CD4-positive, alpha-beta T cell treated with Interleukin-10 for 1 hour (primary cell): ENCODE measurements at regions not wholly inside any gene's neighbourhood (a gene's known extent, or its start where the extent isn't known, plus 50 kb on each side); places are given as distances from the start of the nearest gene placed in this dataset.

Experiments used
- DNase-seq: peaks from one replicate; pipeline ENCODE4 v3.0.0-alpha.2; 2020

- no peak for DNase-seq
These were observed 291.1 kb downstream of the USP25 start for GRCh38 chr21:16020878-16021277.

DNA sequence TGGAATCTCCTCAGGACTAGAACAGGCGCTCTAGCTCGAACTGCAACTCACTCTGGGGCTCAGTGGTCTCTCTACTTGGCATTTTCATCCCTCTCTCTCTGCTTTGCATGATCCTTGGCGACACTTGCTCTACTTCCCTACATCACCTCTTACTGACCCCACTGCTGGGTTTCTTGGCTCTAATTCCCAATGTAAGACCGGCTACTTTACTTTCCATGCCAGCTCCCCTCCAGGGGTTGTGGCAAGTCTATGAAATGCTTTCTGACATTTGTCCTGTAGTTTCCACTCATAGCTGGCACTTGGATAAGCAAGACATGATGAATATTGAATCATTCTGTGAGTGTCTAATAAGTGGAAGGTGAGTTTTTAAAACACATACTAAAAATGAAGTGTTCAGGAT, 292.3 kb downstream of the USP25 start:
- no peak for DNase-seq

GRCh38 chr21:16022921-16023320, 293.1 kb downstream of the USP25 start:
- no peak for DNase-seq

DNA sequence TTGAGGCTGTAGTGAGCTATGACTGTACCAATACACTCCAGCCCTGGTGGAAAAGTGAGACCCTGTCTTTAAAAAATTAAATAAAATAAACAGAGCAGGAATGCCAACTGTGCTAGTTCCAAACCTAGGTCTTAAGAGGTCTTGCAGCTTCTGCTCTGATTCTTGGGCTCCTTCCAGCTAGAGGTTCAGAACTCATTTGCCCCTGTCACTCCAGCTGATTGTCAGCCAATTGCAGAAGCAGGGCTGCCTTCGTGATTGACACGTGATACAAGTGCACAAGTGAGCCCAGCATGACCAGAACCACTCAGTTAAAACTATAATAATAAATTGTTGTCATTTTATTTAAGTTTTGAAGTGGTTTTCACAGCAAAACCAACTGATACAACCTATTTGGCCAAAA, 298.4 kb downstream of the USP25 start:
- no peak for DNase-seq

DNA sequence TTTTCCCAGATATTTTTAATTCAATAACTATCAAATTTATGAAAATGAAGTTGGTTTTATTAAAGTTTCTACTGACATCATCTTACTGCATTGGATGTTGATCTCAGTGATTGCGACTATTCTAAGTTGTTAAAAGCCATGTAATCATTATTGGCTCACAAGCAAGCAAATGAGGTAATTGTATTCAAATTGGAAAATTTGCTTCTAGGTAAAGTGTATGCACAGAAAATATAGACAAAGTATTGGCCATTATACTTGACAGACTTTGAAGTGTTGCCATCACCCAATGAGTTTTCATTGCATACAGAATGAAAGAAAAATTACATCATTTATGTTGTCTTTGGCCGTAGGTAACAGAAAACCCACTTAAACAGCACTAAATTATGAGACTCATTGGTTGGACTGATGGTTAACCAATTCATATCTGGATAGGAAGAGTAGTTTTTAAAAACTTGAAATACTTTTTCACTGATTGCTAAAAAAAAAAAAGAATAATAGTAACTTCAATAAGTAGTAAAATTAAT, 299.2 kb downstream of the USP25 start:
- DNase-seq = no peak

- DNase-seq = no peak
These were observed 303.4 kb downstream of the USP25 start for GRCh38 chr21:16033193-16033592.

- no peak for DNase-seq
These were observed 304.8 kb downstream of the USP25 start for GRCh38 chr21:16034446-16035190.

GRCh38 chr21:16037421-16037955, 307.7 kb downstream of the USP25 start:
- DNase-seq = no peak

DNA sequence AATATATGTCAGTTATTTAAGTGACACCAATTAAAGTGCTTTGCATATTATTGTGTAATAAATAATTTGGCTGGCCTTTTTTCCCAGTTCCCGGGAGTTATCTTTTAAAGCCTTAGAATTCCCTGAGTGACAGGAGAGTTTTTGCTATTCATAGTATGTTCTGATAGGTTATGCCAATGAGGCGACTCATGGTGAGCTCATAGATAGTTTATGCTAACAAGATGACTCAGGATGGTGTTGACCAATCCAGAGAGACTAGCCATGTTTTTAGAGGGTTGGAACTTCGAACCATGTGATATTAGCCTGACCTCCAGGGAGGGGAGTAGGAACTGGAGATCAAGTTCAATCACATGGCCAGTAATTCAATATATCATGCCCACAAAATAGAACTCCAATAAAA, 310.8 kb downstream of the USP25 start:
- no peak for DNase-seq

DNA sequence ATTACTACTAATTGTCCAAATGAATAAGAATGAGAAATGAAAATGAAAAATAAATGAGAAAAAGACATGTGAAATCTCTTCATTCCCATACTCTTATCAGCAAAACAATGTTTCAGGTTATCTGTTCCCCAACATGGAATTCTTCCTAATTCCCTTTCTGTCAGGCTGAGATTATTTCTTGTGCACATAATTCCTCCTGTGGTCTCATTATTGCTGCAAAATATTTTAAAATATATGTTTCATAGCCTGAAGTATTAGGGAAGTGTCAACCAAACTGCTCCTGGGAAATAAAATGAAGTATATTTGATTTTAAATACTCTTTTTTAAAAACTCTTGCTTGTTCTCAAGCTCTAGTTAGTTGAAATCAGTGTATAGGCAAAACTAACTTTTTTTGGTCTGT, 314.9 kb downstream of the USP25 start:
- no peak for DNase-seq

- DNase-seq = no peak
These were observed 317.0 kb downstream of the USP25 start for GRCh38 chr21:16046656-16047330.

- no peak for DNase-seq
These were observed 318.1 kb downstream of the USP25 start for GRCh38 chr21:16047904-16048303.

GRCh38 chr21:16055014-16055413, 325.2 kb downstream of the USP25 start:
- no peak for DNase-seq

DNA sequence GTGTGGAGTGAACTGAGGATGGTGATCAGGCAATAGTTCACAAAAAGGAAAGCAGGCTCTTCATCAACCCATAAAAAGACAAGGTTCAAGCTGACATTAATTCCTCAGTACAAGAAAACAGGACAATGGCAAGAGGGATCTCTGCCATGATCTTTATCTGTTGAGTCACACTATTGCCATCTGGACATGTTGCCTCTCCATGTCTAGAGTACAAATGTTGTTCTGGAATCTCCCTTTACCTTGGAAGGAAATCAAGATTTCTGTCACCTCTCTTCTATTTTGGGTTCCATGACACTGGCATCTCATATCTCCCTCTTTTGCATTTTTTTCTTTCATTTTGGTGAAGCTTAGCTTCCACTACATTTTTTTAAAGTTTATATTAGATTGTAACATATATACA, 329.1 kb downstream of the USP25 start:
- DNase-seq = no peak

- no peak for DNase-seq
These were observed 330.2 kb downstream of the USP25 start for GRCh38 chr21:16059981-16060380.

GRCh38 chr21:16061194-16061593, 331.4 kb downstream of the USP25 start:
- DNase-seq = no peak

DNA sequence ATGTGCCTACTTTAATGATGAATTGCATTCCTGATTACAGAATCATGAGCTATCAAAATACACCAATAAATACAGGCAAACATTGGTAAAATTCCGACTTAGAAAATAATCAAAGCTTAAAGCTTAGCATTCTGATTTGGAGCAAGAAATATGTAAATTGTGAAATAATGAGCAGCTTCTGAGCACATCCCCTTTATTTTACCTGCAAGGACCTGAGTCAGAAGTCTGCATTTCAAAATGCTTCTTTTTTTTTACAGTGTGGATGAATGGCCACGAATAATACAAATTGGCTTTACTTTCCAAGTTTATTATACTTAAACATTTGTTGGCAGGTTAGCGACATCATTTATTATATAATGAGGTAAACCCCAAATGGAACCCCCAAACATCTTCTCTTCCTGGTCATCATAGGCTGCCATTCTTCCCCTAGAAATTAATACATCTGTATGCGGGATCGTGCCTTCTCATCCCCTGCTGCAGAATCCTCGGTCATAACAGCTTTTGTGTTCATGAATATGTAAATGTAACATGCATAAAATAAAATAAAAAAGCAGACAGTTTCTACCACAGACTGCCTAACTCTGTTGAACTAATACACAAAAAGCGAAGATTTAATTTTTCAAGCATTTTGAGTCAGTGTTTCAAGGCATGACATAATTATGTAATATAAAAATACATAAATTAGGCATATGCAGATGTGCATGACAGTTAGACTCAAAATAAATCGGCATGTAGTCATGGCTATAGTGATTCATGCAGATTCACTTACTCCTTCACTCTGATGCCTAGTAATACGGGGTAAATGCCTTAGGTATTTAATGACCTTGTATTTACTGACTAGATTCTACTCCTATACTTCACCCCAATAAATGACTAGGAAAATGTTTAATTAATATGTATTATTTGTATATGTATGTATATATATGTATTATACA, 339.7 kb downstream of the USP25 start:
- DNase-seq = no peak

GRCh38 chr21:16070207-16070651, 340.4 kb downstream of the USP25 start:
- DNase-seq = no peak

DNA sequence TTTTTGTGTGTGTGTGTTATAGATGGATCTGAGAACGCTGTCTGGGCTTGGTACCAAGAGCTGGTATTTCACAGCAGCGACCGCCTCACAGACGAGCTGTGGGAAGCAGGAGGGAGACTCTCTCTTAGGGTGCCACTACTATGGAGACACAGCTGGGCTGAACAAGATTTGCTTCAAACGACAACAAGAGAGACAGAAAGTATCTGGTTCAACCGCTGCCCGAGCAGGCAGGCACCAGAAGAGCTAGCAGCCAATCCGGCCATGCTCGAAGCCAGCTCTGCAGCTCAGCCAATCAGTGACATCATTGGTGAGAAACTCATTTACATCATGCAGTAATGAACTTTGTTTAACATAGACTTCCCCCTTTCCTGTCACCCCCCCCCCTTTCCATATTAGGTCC, 341.3 kb downstream of the USP25 start:
- DNase-seq = no peak

DNA sequence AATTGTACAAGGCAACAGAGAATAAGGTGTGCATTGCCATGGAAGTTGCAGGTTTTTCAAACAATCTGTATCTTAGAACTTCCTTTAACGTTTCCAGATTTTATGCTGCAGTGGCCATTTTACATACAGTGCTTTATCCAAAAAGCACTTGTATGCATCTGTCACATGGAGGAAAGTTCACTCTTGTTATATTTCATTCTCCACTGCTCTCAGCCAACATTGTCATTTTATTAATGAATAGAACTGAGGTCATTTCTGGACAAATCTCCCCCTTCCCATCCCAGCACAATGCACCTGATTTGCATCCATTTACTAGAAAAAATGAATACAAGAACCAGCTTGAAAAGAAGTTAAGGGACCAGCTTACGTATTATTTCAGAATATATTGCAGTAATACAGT, 342.0 kb downstream of the USP25 start:
- no peak for DNase-seq

DNA sequence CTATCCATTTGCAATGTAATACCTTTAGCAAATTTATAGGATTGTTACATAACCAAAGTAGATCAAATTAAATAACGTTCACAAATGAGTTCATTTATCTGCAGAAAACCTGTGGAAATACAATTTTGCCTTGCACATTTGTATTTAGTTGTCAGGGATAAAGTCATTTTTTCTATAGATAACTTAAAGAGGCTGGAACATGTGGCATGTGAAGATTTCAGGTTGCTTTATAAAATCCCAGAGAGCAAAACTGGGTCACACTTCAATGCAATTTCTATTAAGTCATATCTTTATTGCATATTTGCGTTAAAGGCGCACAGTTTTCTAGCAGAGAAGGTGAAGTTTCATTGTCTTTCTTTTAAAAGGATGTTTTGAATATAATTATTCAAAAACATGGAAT, 342.4 kb downstream of the USP25 start:
- DNase-seq = no peak

DNA sequence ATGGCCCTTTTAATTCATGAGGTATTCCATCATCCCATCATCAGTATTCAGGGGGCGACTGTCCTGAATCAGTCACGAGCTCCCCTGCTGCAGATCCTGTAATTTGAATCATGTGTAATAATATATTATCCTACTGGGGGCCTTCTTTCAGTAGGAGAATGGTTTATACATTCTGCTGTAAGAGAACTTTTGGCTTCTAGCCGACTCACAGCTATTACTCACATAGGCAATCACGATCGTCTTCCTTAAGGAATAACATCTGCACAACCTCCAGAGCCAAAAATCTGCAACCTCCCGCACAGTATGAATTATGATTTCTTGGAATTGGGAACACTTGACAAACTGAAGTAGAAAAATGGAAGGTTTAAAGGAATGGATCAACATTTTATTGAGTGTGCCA, 343.0 kb downstream of the USP25 start:
- DNase-seq = no peak

DNA sequence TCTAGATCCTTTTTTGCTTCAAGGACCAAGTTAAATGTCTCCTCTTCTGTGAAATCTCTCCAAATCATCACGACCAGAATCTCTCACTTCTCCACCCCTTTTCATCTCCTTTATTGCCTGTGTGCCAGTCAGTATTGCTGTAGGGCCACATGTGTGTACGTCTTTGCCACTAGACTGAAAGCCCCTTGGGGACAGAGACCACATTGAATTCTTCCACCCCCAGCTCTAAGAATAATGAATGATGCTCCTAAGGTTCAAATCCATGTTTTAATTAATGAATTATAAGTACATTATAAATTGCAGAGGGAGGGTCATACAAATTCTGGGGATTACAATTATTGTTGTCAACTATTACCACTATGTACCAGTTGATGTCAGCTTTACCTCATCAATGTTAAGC, 343.8 kb downstream of the USP25 start:
- DNase-seq = no peak
